GM12878 (cell line): ENCODE measurements at regions not wholly inside any gene's neighbourhood (a gene's known extent, or its start where the extent isn't known, plus 50 kb on each side); places are given as distances from the start of the nearest gene placed in this dataset.

ENCODE experiments used
- ATAC-seq: fragments of 200-7000 bp; cut with Tn5 transposase; 3 replicates; pipeline ENCODE4 v1.9.1; 2020; ENCODE audit warnings: mild to moderate bottlenecking, moderate library complexity
- BruUV-seq: library from RNA; stranded (reverse); fragments of 400-500 nt; replicated peaks from 2 replicates; lab custom pipeline; 2021; lab: Mats Ljungman, UMichigan
- CTCF ChIA-PET: fragments of 300-600 bp; sonication (Branson Sonifier 250); formaldehyde crosslinking; extraction: SDS; loops from one replicate; lab custom pipeline; 2021; ENCODE audit warnings: inconsistent platforms; lab: Yijun Ruan, JAX
- POLR2A ChIA-PET: fragments of 350-600 bp; formaldehyde crosslinking; extraction: SDS; loops from one replicate; lab custom pipeline; 2021; ENCODE audit warnings: inconsistent platforms; lab: Charles Lee
- RAD21 ChIA-PET: fragments of 300-600 bp; sonication (Branson Sonifier 250); formaldehyde crosslinking; loops from one replicate; lab custom pipeline; 2023; ENCODE audit warnings: antibody characterized with exemption; ENCODE audit not compliant: unreplicated experiment; lab: Charles Lee
- SMC1A ChIA-PET: fragments of 300-600 bp; sonication (Branson Sonifier 250); formaldehyde crosslinking; loops from one replicate; lab custom pipeline; 2023; ENCODE audit not compliant: unreplicated experiment, uncharacterized antibody; lab: Charles Lee
- DNase-seq: peaks from one replicate; pipeline ENCODE4 v3.0.0-alpha.2; 2011; ENCODE audit warnings: low read depth, low spot score
- FAIRE-seq: peaks from 3 replicates; lab custom pipeline; 2011; peaks lifted over from hg19 to GRCh38; lab: Jason Lieb, UNC
- H2AFZ ChIP-seq: 2 replicates; pipeline ENCODE4 v1.6.0; 2011; ENCODE audit warnings: low read depth, low read length, control low read depth; ENCODE audit not compliant: control insufficient read depth
- H3K27ac ChIP-seq: 2 replicates; pipeline ENCODE4 v1.5.1; 2011; ENCODE audit warnings: control low read depth; ENCODE audit not compliant: control insufficient read depth, insufficient read depth
- H3K27me3 ChIP-seq, 2 experiments: replicated peaks in 1 of 2; 2 replicates each; pipeline versions ENCODE4 v1.6.0 to v1.6.1; 2011; ENCODE audit warnings: low read length in 1 of 2; ENCODE audit not compliant: control insufficient read depth in 2 of 2, insufficient read depth in 2 of 2
- H3K36me3 ChIP-seq, 2 experiments: 2 replicates each; pipeline ENCODE4 v1.5.1; 2011; ENCODE audit warnings: low read length in 1 of 2; ENCODE audit not compliant: control insufficient read depth in 2 of 2, insufficient read depth in 2 of 2
- H3K4me1 ChIP-seq: 2 replicates; pipeline ENCODE4 v1.6.1; 2011; ENCODE audit warnings: mild to moderate bottlenecking, low read length, moderate library complexity, mixed read lengths; ENCODE audit not compliant: control insufficient read depth, insufficient read depth
- H3K4me2 ChIP-seq: 2 replicates; pipeline ENCODE4 v1.6.0; 2011; ENCODE audit warnings: control low read depth; ENCODE audit not compliant: control insufficient read depth, insufficient read depth
- H3K4me3 ChIP-seq: fragments of 200-600 bp; sonication (generic); 2 replicates; pipeline ENCODE4 v1.5.1; 2016
- H3K79me2 ChIP-seq: 2 replicates; pipeline ENCODE4 v1.6.0; 2011; ENCODE audit warnings: low read length; ENCODE audit not compliant: control insufficient read depth, insufficient read depth
- H3K9ac ChIP-seq: 2 replicates; pipeline ENCODE4 v1.8.0; 2011; ENCODE audit warnings: low read length, control low read depth, mixed read lengths; ENCODE audit not compliant: control insufficient read depth, insufficient read depth
- H3K9me3 ChIP-seq: replicated peaks from 3 replicates; pipeline ENCODE4 v1.5.1; 2011; ENCODE audit warnings: mild to moderate bottlenecking, low read length; ENCODE audit not compliant: control insufficient read depth, insufficient read depth
- H4K20me1 ChIP-seq: 2 replicates; pipeline ENCODE4 v1.6.0; 2011; ENCODE audit not compliant: control insufficient read depth, insufficient read depth
- PBX3 ChIP-seq: IDR thresholded peaks from 2 replicates; pipeline ENCODE4 v1.6.1; 2011; ENCODE audit warnings: mild to moderate bottlenecking, low read depth, low read length, moderate library complexity; ENCODE audit not compliant: insufficient replicate concordance
- POLR2AphosphoS2 ChIP-seq: IDR thresholded peaks from 2 replicates; pipeline ENCODE4 v1.6.1; 2011; ENCODE audit warnings: low read depth, mild to moderate bottlenecking, low read length, improper control_type of control experiment, moderate library complexity
- RUNX3 ChIP-seq: IDR thresholded peaks from 2 replicates; pipeline ENCODE4 v1.6.1; 2012; ENCODE audit warnings: low read length, inconsistent platforms
- YBX1 ChIP-seq: fragments of 450-650 bp; IDR thresholded peaks from 2 replicates; pipeline ENCODE4 v1.6.1; 2016; ENCODE audit warnings: antibody characterized with exemption
- WGBS: methylation state at CpG from one replicate; pipeline ENCODE4 v1.1.6; 2016; ENCODE audit warnings: low lambda C conversion rate; ENCODE audit not compliant: insufficient replicate concordance, insufficient coverage; ENCODE audit errors: missing lambda C conversion rate; 5-methylcytosine and 5-hydroxymethylcytosine counted together
- in situ Hi-C: fragments of 300-500 bp; cut with MboI; formaldehyde crosslinking; loops from 9 replicates; pipeline ENCODE4 v1.14.3; 2018; ENCODE audit warnings: mixed read lengths
- intact Hi-C: fragments of 100-400 bp; cut with micrococcal nuclease; formaldehyde crosslinking; loops from one replicate; pipeline ENCODE4 v1.14.2; 2022; ENCODE audit not compliant: unreplicated experiment

- Histone ChIP-seq H3K27me3 (peaks cover 0 to 2% of the 10 kb centered on the region in 2 experiments; a peak in 1 of 4 replicates), H3K9me3 (no peaks in the 10 kb centered on the region), H4K20me1 (no peaks in the 10 kb centered on the region), H3K4me3 (no peak overlapping the region), H3K4me2 (no peak overlapping the region), H3K27ac (no peak overlapping the region), H3K9ac (no peak overlapping the region), H3K79me2 (no peaks in the 10 kb centered on the region), H2AFZ (no peak overlapping the region), H3K4me1 (no peaks in the 10 kb centered on the region), H3K36me3 (no peaks in the 10 kb centered on the region)
- in situ Hi-C loops = no loop called here
- ChIA-PET RAD21 (no interaction called here), SMC1A (no interaction called here), CTCF (no interaction called here), POLR2A (no interaction called here)
- FAIRE-seq = no peak
- no peak for ATAC-seq
- DNase-seq = no peak
- no peak for TF ChIP-seq YBX1
- TF ChIP-seq POLR2AphosphoS2 = no peak
- WGBS = 13% methylated on average over 2 of the region's 2 CpGs
- BruUV-seq = no TSS peak
- intact Hi-C loops = no loop called here
These were observed 200.0 kb upstream of the NPY2R start for GRCh38 chr4:155008389-155008788.

GRCh38 chr4:155009288-155009687, 199.1 kb upstream of the NPY2R start:
- ChIA-PET SMC1A (no interaction called here), CTCF (no interaction called here), RAD21 (no interaction called here), POLR2A (no interaction called here)
- intact Hi-C loops (no loop called here), in situ Hi-C loops (no loop called here)
- 0% methylated on average over 3 of the region's 3 CpGs for WGBS
- no peak overlapping the region for H2AFZ ChIP-seq
- DNase-seq (no peak), FAIRE-seq (no peak), ATAC-seq (no peak)
- H3K27ac ChIP-seq = no peak overlapping the region
- no peaks in the 10 kb centered on the region for H3K4me1 ChIP-seq
- no peaks in the 10 kb centered on the region for H4K20me1 ChIP-seq
- H3K4me2 ChIP-seq = no peak overlapping the region
- H3K27me3 ChIP-seq = peaks cover 0 to 2% of the 10 kb centered on the region in 2 experiments; a peak in 1 of 4 replicates
- no peak overlapping the region for H3K4me3 ChIP-seq
- BruUV-seq = no TSS peak
- no peaks in the 10 kb centered on the region for H3K79me2 ChIP-seq
- TF ChIP-seq PBX3 (no peak), RUNX3 (no peak)
- H3K9me3 ChIP-seq = no peaks in the 10 kb centered on the region
- H3K9ac ChIP-seq = no peak overlapping the region
- H3K36me3 ChIP-seq = no peaks in the 10 kb centered on the region
